ENCODE measurements at regions not wholly inside any gene's neighbourhood (a gene's known extent, or its start where the extent isn't known, plus 50 kb on each side); places are given as distances from the start of the nearest gene placed in this dataset.

GRCh38 chr11:79829891-79830290, 389.1 kb upstream of the TENM4 start:
- TF ChIP-seq POLR2A (IDR thresholded peaks at IDR 0.05), result no peak
- TF ChIP-seq CTCF (IDR thresholded peaks at IDR 0.05), result no peak

GRCh38 chr11:79822766-79823165, 381.9 kb upstream of the TENM4 start:
- no peak for DNase-seq
- TF ChIP-seq POLR2A (IDR thresholded peaks at IDR 0.05) (no peak), CTCF (IDR thresholded peaks at IDR 0.05) (no peak)
- 92 to 95% (median 94%) methylated on average over 3 of the region's 3 CpGs for WGBS, 4 donors
- intact Hi-C loops (cut with DNase I), result no loop called here
- no peak overlapping the region for H3K27ac ChIP-seq
- no peaks in the 10 kb centered on the region for H3K4me1 ChIP-seq (replicated peaks in 1 of 2)
- no peaks in the 10 kb centered on the region for H3K36me3 ChIP-seq (replicated peaks in 1 of 2)
- no peaks in the 10 kb centered on the region for H3K27me3 ChIP-seq
- no peaks in the 10 kb centered on the region for H3K9me3 ChIP-seq (replicated peaks in 1 of 3)
- H3K4me3 ChIP-seq, result no peak overlapping the region

More at GRCh38 chr11:79829891-79830290, 389.1 kb upstream of the TENM4 start:
- 85 to 90% (median 87%) methylated on average over 3 of the region's 3 CpGs for WGBS, 4 donors
- H3K27me3 ChIP-seq, result no peaks in the 10 kb centered on the region
- H3K27ac ChIP-seq, result no peak overlapping the region
- no peaks in the 10 kb centered on the region for H3K4me1 ChIP-seq (replicated peaks in 1 of 2)
- no peak for DNase-seq
- H3K9me3 ChIP-seq (replicated peaks in 1 of 3), result no peaks in the 10 kb centered on the region
- intact Hi-C loops (cut with DNase I), result no loop called here
- H3K36me3 ChIP-seq (replicated peaks in 1 of 2), result no peaks in the 10 kb centered on the region
- no peak overlapping the region for H3K4me3 ChIP-seq

GRCh38 chr11:79813551-79813950, 372.7 kb upstream of the TENM4 start:
- Histone ChIP-seq H3K9me3 (replicated peaks in 1 of 3) (no peaks in the 10 kb centered on the region), H3K4me1 (replicated peaks in 1 of 2) (no peaks in the 10 kb centered on the region), H3K36me3 (replicated peaks in 1 of 2) (no peaks in the 10 kb centered on the region), H3K27ac (no peak overlapping the region), H3K27me3 (no peaks in the 10 kb centered on the region), H3K4me3 (no peak overlapping the region)
- WGBS, 4 donors, result 26 to 55% (median 39%) methylated on average over 3 of the region's 3 CpGs
- intact Hi-C loops (cut with DNase I), result no loop called here
- no peak for DNase-seq
- TF ChIP-seq CTCF (IDR thresholded peaks at IDR 0.05) (no peak), POLR2A (IDR thresholded peaks at IDR 0.05) (no peak)

- intact Hi-C loops (cut with DNase I), result no loop called here
- no peaks in the 10 kb centered on the region for H3K4me1 ChIP-seq (replicated peaks in 1 of 2)
- H3K27ac ChIP-seq, result no peak overlapping the region
- WGBS, 4 donors, result 40 to 64% (median 48%) methylated on average over 2 of the region's 2 CpGs
- no peaks in the 10 kb centered on the region for H3K36me3 ChIP-seq (replicated peaks in 1 of 2)
- H3K9me3 ChIP-seq (replicated peaks in 1 of 3), result no peaks in the 10 kb centered on the region
- DNase-seq, result no peak
- no peaks in the 10 kb centered on the region for H3K27me3 ChIP-seq
- TF ChIP-seq CTCF (IDR thresholded peaks at IDR 0.05), result no peak
- no peak for TF ChIP-seq POLR2A (IDR thresholded peaks at IDR 0.05)
- no peak overlapping the region for H3K4me3 ChIP-seq
These were observed 368.7 kb upstream of the TENM4 start for GRCh38 chr11:79809487-79809886.

All from adrenal gland (tissue), 9 donors.